ENCODE measurements at regions not wholly inside any gene's neighbourhood (a gene's known extent, or its start where the extent isn't known, plus 50 kb on each side); places are given as distances from the start of the nearest gene placed in this dataset.

- TF ChIP-seq POLR2AphosphoS5 (IDR thresholded peaks at IDR 0.05; ENCODE audit: low read depth, low read length) = no peak
- no peak for TF ChIP-seq SIN3A (IDR thresholded peaks at IDR 0.05; ENCODE audit: borderline replicate concordance, insufficient read depth, low read length)
- no peak for TF ChIP-seq TAF1 (IDR thresholded peaks at IDR 0.05; ENCODE audit: borderline replicate concordance, insufficient read depth, low read length)
- no peak for TF ChIP-seq FOXP2 (optimal IDR thresholded peaks at IDR 0.05; ENCODE audit: borderline replicate concordance, extremely low read depth, extremely low read length, insufficient read depth)
- no peak for TF ChIP-seq REST (IDR thresholded peaks at IDR 0.05; ENCODE audit: insufficient read depth in 1 of 2, low read depth in 2 of 2, low read length in 2 of 2)
Observed at GRCh38 chr4:104577405-104577804, 82.7 kb upstream of the CXXC4 start.

GRCh38 chr4:104589264-104589868 lies 94.7 kb upstream of the CXXC4 start:
- TF ChIP-seq POLR2AphosphoS5 (IDR thresholded peaks at IDR 0.05; ENCODE audit: low read depth, low read length) (no peak), FOXP2 (optimal IDR thresholded peaks at IDR 0.05; ENCODE audit: borderline replicate concordance, extremely low read depth, extremely low read length, insufficient read depth) (no peak), TAF1 (IDR thresholded peaks at IDR 0.05; ENCODE audit: borderline replicate concordance, insufficient read depth, low read length) (no peak), REST (IDR thresholded peaks at IDR 0.05; ENCODE audit: insufficient read depth in 1 of 2, low read depth in 2 of 2, low read length in 2 of 2) (no peak), SIN3A (IDR thresholded peaks at IDR 0.05; ENCODE audit: borderline replicate concordance, insufficient read depth, low read length) (no peak)

- TF ChIP-seq SIN3A (IDR thresholded peaks at IDR 0.05; ENCODE audit: borderline replicate concordance, insufficient read depth, low read length) = no peak
- no peak for TF ChIP-seq TAF1 (IDR thresholded peaks at IDR 0.05; ENCODE audit: borderline replicate concordance, insufficient read depth, low read length)
- TF ChIP-seq REST (IDR thresholded peaks at IDR 0.05; ENCODE audit: insufficient read depth in 1 of 2, low read depth in 2 of 2, low read length in 2 of 2) = no peak
- TF ChIP-seq FOXP2 (optimal IDR thresholded peaks at IDR 0.05; ENCODE audit: borderline replicate concordance, extremely low read depth, extremely low read length, insufficient read depth) = no peak
- TF ChIP-seq POLR2AphosphoS5 (IDR thresholded peaks at IDR 0.05; ENCODE audit: low read depth, low read length) = no peak
Observed at GRCh38 chr4:104591510-104591911, 96.8 kb upstream of the CXXC4 start.

GRCh38 chr4:104592183-104592582 lies 97.5 kb upstream of the CXXC4 start:
- TF ChIP-seq TAF1 (IDR thresholded peaks at IDR 0.05; ENCODE audit: borderline replicate concordance, insufficient read depth, low read length) = no peak

GRCh38 chr4:104593019-104593418 lies 98.3 kb upstream of the CXXC4 start:
- TF ChIP-seq TAF1 (IDR thresholded peaks at IDR 0.05; ENCODE audit: borderline replicate concordance, insufficient read depth, low read length) (no peak), REST (IDR thresholded peaks at IDR 0.05; ENCODE audit: insufficient read depth in 1 of 2, low read depth in 2 of 2, low read length in 2 of 2) (no peak), FOXP2 (optimal IDR thresholded peaks at IDR 0.05; ENCODE audit: borderline replicate concordance, extremely low read depth, extremely low read length, insufficient read depth) (no peak)

Data from PFSK-1 (cell line).